HL-60 (cell line): ENCODE measurements at regions not wholly inside any gene's neighbourhood (a gene's known extent, or its start where the extent isn't known, plus 50 kb on each side); places are given as distances from the start of the nearest gene placed in this dataset.

Experiments used
- DNase-seq, 2 experiments: peaks; one replicate each; pipeline ENCODE4 v3.0.0-alpha.2; 2010 to 2020; ENCODE audit warnings: low read depth in 1 of 2, low spot score in 1 of 2
- H3K27ac ChIP-seq: fragments of 250-450 bp; sonication (Bioruptor Pico); replicated peaks from 2 replicates; pipeline ENCODE4 v1.5.1; 2020; ENCODE audit warnings: mild to moderate bottlenecking, moderate library complexity
- H3K27me3 ChIP-seq: fragments of 250-450 bp; sonication (Bioruptor Pico); 2 replicates; pipeline ENCODE4 v1.5.1; 2021; ENCODE audit warnings: mild to moderate bottlenecking, moderate library complexity; ENCODE audit not compliant: insufficient read depth, poor library complexity, severe bottlenecking
- H3K4me3 ChIP-seq: replicated peaks from 2 replicates; pipeline ENCODE4 v1.5.1; 2011; ENCODE audit warnings: mild to moderate bottlenecking, control low read depth, low read length; ENCODE audit not compliant: insufficient read depth
- GABPA ChIP-seq: IDR thresholded peaks from 2 replicates; pipeline ENCODE4 v1.6.1; 2012; ENCODE audit warnings: low read depth
- POLR2AphosphoS5 ChIP-seq: IDR thresholded peaks from 2 replicates; pipeline ENCODE4 v1.6.1; 2012; ENCODE audit warnings: low read depth
- REST ChIP-seq: IDR thresholded peaks from 2 replicates; pipeline ENCODE4 v1.6.1; 2012; ENCODE audit warnings: low read depth; ENCODE audit not compliant: insufficient replicate concordance
- SPI1 ChIP-seq: IDR thresholded peaks from 2 replicates; pipeline ENCODE4 v1.6.1; 2012; ENCODE audit warnings: low read depth, mild to moderate bottlenecking, borderline replicate concordance
- TF ChIP-seq, protein P1 (sequence below): IDR thresholded peaks from one replicate; pipeline ENCODE4 v1.5.1; 2011; ENCODE audit warnings: low read length, control low read depth, inconsistent platforms; ENCODE audit not compliant: insufficient read depth

DNA sequence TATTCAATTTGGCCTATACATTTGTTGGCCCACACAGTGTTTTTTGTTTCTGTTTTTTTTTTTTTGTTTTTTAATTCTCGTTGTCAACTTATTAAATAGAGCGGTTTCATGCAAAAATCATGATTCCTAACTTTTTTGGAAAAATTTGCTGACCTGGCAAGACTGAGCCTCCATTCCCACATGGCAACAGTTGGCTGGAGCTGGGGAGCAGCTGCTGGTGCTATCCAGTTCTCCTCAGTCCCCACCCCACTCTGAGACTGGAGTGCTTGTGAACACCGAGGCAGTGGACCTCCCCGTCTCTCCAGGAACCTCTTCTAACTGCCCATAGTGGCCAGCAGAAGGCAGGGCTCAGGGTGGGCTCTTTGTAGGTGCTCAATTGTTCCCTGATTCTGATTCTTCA, 95.7 kb upstream of the OTUD4 start:
- no peak for TF ChIP-seq POLR2AphosphoS5
- no peak for TF ChIP-seq REST
- no peak for DNase-seq
- no peak overlapping the region for H3K4me3 ChIP-seq
- H3K27ac ChIP-seq: no peak overlapping the region
- no peaks in the 10 kb centered on the region for H3K27me3 ChIP-seq

- H3K27me3 ChIP-seq: no peaks in the 10 kb centered on the region
Observed at GRCh38 chr4:145271194-145271593, 90.8 kb upstream of the OTUD4 start.

GRCh38 chr4:145266881-145267280, 86.5 kb upstream of the OTUD4 start:
- DNase-seq: no peak
- Histone ChIP-seq H3K27me3 (no peaks in the 10 kb centered on the region), H3K27ac (no peak overlapping the region), H3K4me3 (no peak overlapping the region)
- TF ChIP-seq SPI1: no peak
- no peak for TF ChIP-seq GABPA
- TF ChIP-seq, protein P1, sequence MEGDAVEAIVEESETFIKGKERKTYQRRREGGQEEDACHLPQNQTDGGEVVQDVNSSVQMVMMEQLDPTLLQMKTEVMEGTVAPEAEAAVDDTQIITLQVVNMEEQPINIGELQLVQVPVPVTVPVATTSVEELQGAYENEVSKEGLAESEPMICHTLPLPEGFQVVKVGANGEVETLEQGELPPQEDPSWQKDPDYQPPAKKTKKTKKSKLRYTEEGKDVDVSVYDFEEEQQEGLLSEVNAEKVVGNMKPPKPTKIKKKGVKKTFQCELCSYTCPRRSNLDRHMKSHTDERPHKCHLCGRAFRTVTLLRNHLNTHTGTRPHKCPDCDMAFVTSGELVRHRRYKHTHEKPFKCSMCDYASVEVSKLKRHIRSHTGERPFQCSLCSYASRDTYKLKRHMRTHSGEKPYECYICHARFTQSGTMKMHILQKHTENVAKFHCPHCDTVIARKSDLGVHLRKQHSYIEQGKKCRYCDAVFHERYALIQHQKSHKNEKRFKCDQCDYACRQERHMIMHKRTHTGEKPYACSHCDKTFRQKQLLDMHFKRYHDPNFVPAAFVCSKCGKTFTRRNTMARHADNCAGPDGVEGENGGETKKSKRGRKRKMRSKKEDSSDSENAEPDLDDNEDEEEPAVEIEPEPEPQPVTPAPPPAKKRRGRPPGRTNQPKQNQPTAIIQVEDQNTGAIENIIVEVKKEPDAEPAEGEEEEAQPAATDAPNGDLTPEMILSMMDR: no peak
- TF ChIP-seq REST: no peak
- no peak for TF ChIP-seq POLR2AphosphoS5

More at GRCh38 chr4:145271194-145271593, 90.8 kb upstream of the OTUD4 start:
- no peak for TF ChIP-seq POLR2AphosphoS5
- TF ChIP-seq, protein P1: no peak
- no peak for TF ChIP-seq SPI1
- no peak for TF ChIP-seq GABPA
- TF ChIP-seq REST: no peak
- H3K4me3 ChIP-seq: no peak overlapping the region
- DNase-seq: no peak
- H3K27ac ChIP-seq: no peak overlapping the region

GRCh38 chr4:145260091-145260490, 79.7 kb upstream of the OTUD4 start:
- TF ChIP-seq REST (no peak), POLR2AphosphoS5 (no peak), GABPA (no peak), SPI1 (no peak)
- TF ChIP-seq, protein P1: no peak
- no peak for DNase-seq
- Histone ChIP-seq H3K27me3 (no peaks in the 10 kb centered on the region), H3K27ac (no peak overlapping the region), H3K4me3 (no peak overlapping the region)
